ENCODE measurements at regions not wholly inside any gene's neighbourhood (a gene's known extent, or its start where the extent isn't known, plus 50 kb on each side); places are given as distances from the start of the nearest gene placed in this dataset.

DNA sequence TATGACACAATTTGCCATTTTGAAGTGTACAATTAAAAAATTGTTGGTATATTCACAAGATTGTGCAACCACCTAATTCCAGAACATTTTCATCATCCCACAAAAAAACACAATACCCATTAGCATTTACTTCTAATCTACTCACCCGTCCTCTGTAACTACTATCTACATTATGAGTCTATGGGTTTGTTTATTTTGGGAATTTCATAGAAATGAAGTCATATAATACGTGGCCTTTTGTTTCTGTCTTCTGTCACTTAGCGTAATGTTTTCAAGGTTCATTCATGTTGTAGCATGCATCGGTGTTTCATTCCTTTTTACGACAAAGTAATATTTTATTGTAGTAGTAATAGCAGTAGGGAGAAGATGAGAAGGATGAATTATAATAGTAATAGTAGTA lies 55.2 kb upstream of the CNTN6 start:
- TF ChIP-seq GATA3 (IDR thresholded peaks at IDR 0.05; ENCODE audit: low read depth, low read length) (no peak), GATA2 (IDR thresholded peaks at IDR 0.05; ENCODE audit: low read depth, low read length) (no peak)

Measured in SH-SY5Y (cell line).